ENCODE measurements at regions not wholly inside any gene's neighbourhood (a gene's known extent, or its start where the extent isn't known, plus 50 kb on each side); places are given as distances from the start of the nearest gene placed in this dataset.

DNA sequence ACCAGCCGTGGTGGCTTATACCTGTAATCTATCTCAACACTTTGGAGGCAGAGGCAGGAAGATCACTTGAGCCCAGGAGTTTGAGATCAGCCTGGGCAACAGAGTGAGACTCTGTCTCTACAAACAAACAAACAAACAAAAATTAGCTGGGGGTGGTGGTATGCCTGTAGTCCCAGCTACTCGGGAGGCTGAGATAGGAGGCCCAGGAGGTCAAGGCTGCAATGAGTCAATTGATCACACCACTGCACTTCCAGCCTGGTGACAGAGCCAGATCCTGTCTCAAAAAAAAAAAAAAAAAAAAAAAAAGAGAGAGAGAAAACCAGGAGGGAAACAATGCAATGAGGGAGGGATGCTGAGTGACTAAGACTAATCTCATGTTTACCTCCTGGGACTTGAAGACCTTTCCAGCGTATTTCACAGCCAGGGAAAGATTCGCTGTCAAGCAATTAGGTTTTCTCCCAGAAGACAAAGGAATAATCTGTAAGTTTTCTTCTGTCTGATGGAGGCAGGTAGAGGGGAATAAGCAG is 51.1 kb upstream of the MIER3 start:
- TF ChIP-seq TAF1 (IDR thresholded peaks at IDR 0.05; ENCODE audit: borderline replicate concordance, insufficient read depth, low read length) (no peak), POLR2AphosphoS5 (IDR thresholded peaks at IDR 0.05; ENCODE audit: low read depth, low read length) (no peak), FOXP2 (optimal IDR thresholded peaks at IDR 0.05; ENCODE audit: borderline replicate concordance, extremely low read depth, extremely low read length, insufficient read depth) (no peak), SIN3A (IDR thresholded peaks at IDR 0.05; ENCODE audit: borderline replicate concordance, insufficient read depth, low read length) (no peak)
- TF ChIP-seq, protein P1, sequence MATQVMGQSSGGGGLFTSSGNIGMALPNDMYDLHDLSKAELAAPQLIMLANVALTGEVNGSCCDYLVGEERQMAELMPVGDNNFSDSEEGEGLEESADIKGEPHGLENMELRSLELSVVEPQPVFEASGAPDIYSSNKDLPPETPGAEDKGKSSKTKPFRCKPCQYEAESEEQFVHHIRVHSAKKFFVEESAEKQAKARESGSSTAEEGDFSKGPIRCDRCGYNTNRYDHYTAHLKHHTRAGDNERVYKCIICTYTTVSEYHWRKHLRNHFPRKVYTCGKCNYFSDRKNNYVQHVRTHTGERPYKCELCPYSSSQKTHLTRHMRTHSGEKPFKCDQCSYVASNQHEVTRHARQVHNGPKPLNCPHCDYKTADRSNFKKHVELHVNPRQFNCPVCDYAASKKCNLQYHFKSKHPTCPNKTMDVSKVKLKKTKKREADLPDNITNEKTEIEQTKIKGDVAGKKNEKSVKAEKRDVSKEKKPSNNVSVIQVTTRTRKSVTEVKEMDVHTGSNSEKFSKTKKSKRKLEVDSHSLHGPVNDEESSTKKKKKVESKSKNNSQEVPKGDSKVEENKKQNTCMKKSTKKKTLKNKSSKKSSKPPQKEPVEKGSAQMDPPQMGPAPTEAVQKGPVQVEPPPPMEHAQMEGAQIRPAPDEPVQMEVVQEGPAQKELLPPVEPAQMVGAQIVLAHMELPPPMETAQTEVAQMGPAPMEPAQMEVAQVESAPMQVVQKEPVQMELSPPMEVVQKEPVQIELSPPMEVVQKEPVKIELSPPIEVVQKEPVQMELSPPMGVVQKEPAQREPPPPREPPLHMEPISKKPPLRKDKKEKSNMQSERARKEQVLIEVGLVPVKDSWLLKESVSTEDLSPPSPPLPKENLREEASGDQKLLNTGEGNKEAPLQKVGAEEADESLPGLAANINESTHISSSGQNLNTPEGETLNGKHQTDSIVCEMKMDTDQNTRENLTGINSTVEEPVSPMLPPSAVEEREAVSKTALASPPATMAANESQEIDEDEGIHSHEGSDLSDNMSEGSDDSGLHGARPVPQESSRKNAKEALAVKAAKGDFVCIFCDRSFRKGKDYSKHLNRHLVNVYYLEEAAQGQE (IDR thresholded peaks at IDR 0.05; ENCODE audit: insufficient read depth in 1 of 2, low read depth in 2 of 2, low read length in 2 of 2) = no peak

DNA sequence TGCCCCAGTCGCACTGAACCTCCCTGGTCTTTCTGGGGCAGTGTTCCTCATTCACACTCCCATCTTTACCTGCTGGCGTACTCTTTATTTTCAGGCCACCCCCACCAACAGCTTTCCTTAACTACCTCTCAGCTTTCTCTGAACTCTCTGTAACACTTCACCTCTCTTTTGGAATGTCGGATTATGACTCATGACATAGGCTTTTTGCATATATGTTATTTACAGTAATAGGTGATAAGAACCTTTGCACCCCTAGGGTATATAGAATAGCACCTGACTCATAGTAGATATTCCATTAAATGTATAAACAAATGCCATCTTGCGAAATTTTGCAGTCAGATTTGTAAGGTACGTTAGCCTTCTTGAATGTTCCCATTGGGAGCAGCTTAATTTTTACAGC is 52.9 kb upstream of the MIER3 start:
- TF ChIP-seq SIN3A (IDR thresholded peaks at IDR 0.05; ENCODE audit: borderline replicate concordance, insufficient read depth, low read length) = no peak
- TF ChIP-seq POLR2AphosphoS5 (IDR thresholded peaks at IDR 0.05; ENCODE audit: low read depth, low read length) = no peak
- TF ChIP-seq, protein P1 (IDR thresholded peaks at IDR 0.05; ENCODE audit: insufficient read depth in 1 of 2, low read depth in 2 of 2, low read length in 2 of 2) = no peak
- TF ChIP-seq FOXP2 (optimal IDR thresholded peaks at IDR 0.05; ENCODE audit: borderline replicate concordance, extremely low read depth, extremely low read length, insufficient read depth) = no peak
- no peak for TF ChIP-seq TAF1 (IDR thresholded peaks at IDR 0.05; ENCODE audit: borderline replicate concordance, insufficient read depth, low read length)

DNA sequence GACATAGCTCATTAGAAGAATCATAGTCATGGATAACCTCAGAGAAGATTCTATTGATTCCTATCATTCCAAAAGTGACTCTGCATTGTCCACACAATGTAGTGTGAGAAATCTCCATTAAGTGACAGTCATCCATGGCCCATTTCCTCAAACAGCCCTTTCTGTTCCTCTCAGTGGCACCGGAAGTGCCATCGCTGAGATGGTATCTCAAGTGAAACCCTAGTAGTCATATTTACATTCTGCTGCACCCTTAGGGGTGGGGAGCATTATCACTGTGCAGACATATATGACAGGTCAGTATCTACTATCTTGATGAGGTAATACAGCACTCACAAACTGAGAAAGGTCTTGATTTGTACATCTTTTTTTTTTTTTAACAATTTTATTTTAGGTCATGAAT is 55.4 kb upstream of the MIER3 start:
- no peak for TF ChIP-seq FOXP2 (optimal IDR thresholded peaks at IDR 0.05; ENCODE audit: borderline replicate concordance, extremely low read depth, extremely low read length, insufficient read depth)
- no peak for TF ChIP-seq POLR2AphosphoS5 (IDR thresholded peaks at IDR 0.05; ENCODE audit: low read depth, low read length)
- TF ChIP-seq, protein P1 (IDR thresholded peaks at IDR 0.05; ENCODE audit: insufficient read depth in 1 of 2, low read depth in 2 of 2, low read length in 2 of 2) = no peak
- TF ChIP-seq TAF1 (IDR thresholded peaks at IDR 0.05; ENCODE audit: borderline replicate concordance, insufficient read depth, low read length) = no peak
- no peak for TF ChIP-seq SIN3A (IDR thresholded peaks at IDR 0.05; ENCODE audit: borderline replicate concordance, insufficient read depth, low read length)

DNA sequence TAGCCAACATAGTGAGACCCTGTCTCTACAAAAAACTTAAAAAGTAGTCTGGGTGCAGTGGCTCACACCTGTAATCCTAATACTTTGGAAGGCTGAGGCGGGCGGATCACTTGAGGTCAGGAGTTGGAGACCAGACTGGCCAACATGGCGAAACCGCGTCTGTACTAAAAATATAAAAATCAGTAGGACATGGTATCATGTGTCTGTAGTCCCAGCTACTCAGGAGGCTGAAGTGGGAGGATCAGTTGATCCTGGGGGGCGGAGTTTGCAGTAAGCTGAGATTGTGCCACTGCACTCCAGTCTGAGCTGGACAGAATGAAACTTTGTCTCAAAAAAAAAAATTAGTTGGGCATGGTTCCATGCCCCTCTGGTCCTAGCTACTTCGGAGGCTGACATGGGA is 57.9 kb upstream of the MIER3 start:
- no peak for TF ChIP-seq POLR2AphosphoS5 (IDR thresholded peaks at IDR 0.05; ENCODE audit: low read depth, low read length)
- no peak for TF ChIP-seq SIN3A (IDR thresholded peaks at IDR 0.05; ENCODE audit: borderline replicate concordance, insufficient read depth, low read length)
- TF ChIP-seq TAF1 (IDR thresholded peaks at IDR 0.05; ENCODE audit: borderline replicate concordance, insufficient read depth, low read length) = no peak
- TF ChIP-seq FOXP2 (optimal IDR thresholded peaks at IDR 0.05; ENCODE audit: borderline replicate concordance, extremely low read depth, extremely low read length, insufficient read depth) = no peak
- TF ChIP-seq, protein P1 (IDR thresholded peaks at IDR 0.05; ENCODE audit: insufficient read depth in 1 of 2, low read depth in 2 of 2, low read length in 2 of 2) = no peak

DNA sequence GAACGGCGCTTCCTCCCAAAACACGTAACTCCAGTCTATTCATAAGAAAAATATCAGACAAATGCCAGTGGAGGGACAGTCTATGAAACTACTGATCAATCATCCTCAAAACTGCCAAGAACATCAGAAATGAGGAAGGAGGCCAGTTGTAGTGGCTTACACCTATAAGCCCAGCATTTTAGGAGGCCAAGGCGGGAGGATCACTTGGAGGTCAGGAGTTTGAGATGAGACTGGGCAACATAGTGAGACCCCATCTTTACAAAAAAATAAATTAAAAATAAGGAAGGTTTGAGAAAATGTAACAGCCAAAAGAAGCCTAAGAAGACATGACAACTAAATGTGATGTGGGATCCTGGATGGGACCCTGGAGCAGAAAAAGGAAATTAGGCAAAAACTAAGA is 58.9 kb upstream of the MIER3 start:
- TF ChIP-seq, protein P1 (IDR thresholded peaks at IDR 0.05; ENCODE audit: insufficient read depth in 1 of 2, low read depth in 2 of 2, low read length in 2 of 2) = no peak
- TF ChIP-seq SIN3A (IDR thresholded peaks at IDR 0.05; ENCODE audit: borderline replicate concordance, insufficient read depth, low read length) (no peak), POLR2AphosphoS5 (IDR thresholded peaks at IDR 0.05; ENCODE audit: low read depth, low read length) (no peak), FOXP2 (optimal IDR thresholded peaks at IDR 0.05; ENCODE audit: borderline replicate concordance, extremely low read depth, extremely low read length, insufficient read depth) (no peak), TAF1 (IDR thresholded peaks at IDR 0.05; ENCODE audit: borderline replicate concordance, insufficient read depth, low read length) (no peak)

Measured in PFSK-1 (cell line).